Parathyroid adenoma (tissue), 2 donors: ENCODE measurements at regions not wholly inside any gene's neighbourhood (a gene's known extent, or its start where the extent isn't known, plus 50 kb on each side); places are given as distances from the start of the nearest gene placed in this dataset.

Source experiments
- H2AFZ ChIP-seq: fragments of 300-600 bp; sonication (generic); one replicate; pipeline ENCODE4 v1.7.0; 2017; ENCODE audit warnings: antibody characterized with exemption, mild to moderate bottlenecking
- H3K27ac ChIP-seq: fragments of 300-600 bp; sonication (generic); one replicate; pipeline ENCODE4 v1.7.0; 2017
- H3K27me3 ChIP-seq: fragments of 300-600 bp; sonication (generic); one replicate; pipeline ENCODE4 v1.7.0; 2017; ENCODE audit warnings: low read length; ENCODE audit not compliant: control insufficient read depth, insufficient read depth
- H3K36me3 ChIP-seq: fragments of 300-600 bp; sonication (generic); one replicate; pipeline ENCODE4 v1.7.0; 2017; ENCODE audit warnings: low read length; ENCODE audit not compliant: control insufficient read depth, insufficient read depth
- H3K4me1 ChIP-seq: fragments of 300-600 bp; sonication (generic); one replicate; pipeline ENCODE4 v1.7.0; 2017; ENCODE audit warnings: control low read depth
- H3K4me2 ChIP-seq: fragments of 300-600 bp; sonication (generic); one replicate; pipeline ENCODE4 v1.7.0; 2017; ENCODE audit warnings: low read length
- H3K4me3 ChIP-seq: fragments of 300-600 bp; sonication (generic); one replicate; pipeline ENCODE4 v1.7.0; 2017; ENCODE audit warnings: low read depth, low read length
- H3K79me2 ChIP-seq: fragments of 300-600 bp; sonication (generic); one replicate; pipeline ENCODE4 v1.7.0; 2017; ENCODE audit warnings: control low read depth
- H3K9ac ChIP-seq: fragments of 300-600 bp; sonication (generic); one replicate; pipeline ENCODE4 v1.7.0; 2017; ENCODE audit warnings: mild to moderate bottlenecking
- H3K9me3 ChIP-seq: fragments of 300-600 bp; sonication (generic); one replicate; pipeline ENCODE4 v1.7.0; 2017; ENCODE audit warnings: low read length; ENCODE audit not compliant: control insufficient read depth
- TF ChIP-seq, protein P1 (sequence below): fragments of 300-600 bp; sonication (generic); IDR thresholded peaks from one replicate; pipeline ENCODE4 v1.7.0; 2017; ENCODE audit warnings: antibody characterized with exemption, mild to moderate bottlenecking
- donor health status: primary hyperparathyroidism.

DNA sequence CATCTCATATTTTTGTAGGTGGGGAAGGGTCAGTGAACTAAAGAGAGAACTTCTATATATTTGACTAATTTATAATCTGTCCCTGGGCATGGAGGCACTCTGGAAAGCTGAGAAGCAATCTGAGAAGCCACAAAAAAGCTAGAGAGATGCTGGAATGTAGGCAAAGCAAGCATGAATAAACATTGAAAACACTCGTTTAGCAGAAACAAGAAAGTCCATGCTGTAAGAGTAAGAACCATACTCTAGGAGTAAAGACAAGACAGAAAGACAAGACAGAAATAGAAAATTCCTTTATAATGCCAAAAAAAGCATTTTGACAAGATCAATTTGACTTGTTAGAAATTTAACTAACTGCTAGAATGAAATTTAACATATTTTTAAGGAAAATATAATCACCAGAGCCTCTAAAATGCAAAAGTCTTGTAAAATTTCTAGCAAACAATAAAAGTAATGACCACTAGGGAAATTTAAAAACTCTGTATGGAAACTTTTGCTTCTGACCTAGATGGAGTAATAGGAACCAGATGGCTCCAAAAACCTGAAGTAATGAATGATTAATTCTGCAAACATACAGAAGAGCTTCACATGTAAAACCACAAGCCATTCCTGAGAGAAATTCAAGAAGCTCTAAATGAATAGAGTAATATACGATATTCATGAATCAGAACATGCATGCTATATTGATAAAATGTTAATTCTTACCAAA, 625.7 kb upstream of the PTCHD4 start:
- TF ChIP-seq, protein P1, sequence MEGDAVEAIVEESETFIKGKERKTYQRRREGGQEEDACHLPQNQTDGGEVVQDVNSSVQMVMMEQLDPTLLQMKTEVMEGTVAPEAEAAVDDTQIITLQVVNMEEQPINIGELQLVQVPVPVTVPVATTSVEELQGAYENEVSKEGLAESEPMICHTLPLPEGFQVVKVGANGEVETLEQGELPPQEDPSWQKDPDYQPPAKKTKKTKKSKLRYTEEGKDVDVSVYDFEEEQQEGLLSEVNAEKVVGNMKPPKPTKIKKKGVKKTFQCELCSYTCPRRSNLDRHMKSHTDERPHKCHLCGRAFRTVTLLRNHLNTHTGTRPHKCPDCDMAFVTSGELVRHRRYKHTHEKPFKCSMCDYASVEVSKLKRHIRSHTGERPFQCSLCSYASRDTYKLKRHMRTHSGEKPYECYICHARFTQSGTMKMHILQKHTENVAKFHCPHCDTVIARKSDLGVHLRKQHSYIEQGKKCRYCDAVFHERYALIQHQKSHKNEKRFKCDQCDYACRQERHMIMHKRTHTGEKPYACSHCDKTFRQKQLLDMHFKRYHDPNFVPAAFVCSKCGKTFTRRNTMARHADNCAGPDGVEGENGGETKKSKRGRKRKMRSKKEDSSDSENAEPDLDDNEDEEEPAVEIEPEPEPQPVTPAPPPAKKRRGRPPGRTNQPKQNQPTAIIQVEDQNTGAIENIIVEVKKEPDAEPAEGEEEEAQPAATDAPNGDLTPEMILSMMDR: no peak
- H3K9ac ChIP-seq: no peak overlapping the region
- H2AFZ ChIP-seq: no peak overlapping the region
- no peak overlapping the region for H3K4me3 ChIP-seq
- H3K27ac ChIP-seq: no peak overlapping the region
- H3K4me2 ChIP-seq: no peak overlapping the region
- no peaks in the 10 kb centered on the region for H3K9me3 ChIP-seq
- no peaks in the 10 kb centered on the region for H3K4me1 ChIP-seq
- H3K27me3 ChIP-seq: no peaks in the 10 kb centered on the region
- no peaks in the 10 kb centered on the region for H3K36me3 ChIP-seq
- H3K79me2 ChIP-seq: no peaks in the 10 kb centered on the region

DNA sequence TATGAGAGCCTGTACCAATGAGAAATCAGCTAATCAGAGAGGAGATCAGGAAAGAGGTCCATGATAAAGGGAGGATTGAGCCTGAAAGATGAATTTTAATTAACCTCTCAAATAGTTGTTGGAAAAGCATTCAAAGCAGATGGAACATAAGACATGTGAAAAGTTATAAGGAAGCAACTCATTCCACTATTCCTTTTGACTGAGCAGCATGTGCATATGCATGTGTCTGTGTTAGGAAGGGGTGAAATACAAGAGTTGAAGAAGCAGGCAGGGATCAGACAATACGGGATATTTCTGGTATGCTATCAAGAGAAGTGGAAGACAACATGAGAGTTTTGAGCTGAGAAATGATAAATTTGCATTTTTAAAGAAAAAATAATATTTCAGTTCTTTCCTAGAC, 624.8 kb upstream of the PTCHD4 start:
- TF ChIP-seq, protein P1: no peak
- Histone ChIP-seq H3K27me3 (no peaks in the 10 kb centered on the region), H3K9ac (no peak overlapping the region), H3K36me3 (no peaks in the 10 kb centered on the region), H3K9me3 (no peaks in the 10 kb centered on the region), H2AFZ (no peak overlapping the region), H3K4me1 (no peaks in the 10 kb centered on the region), H3K4me2 (no peak overlapping the region), H3K27ac (no peak overlapping the region), H3K79me2 (no peaks in the 10 kb centered on the region), H3K4me3 (no peak overlapping the region)

DNA sequence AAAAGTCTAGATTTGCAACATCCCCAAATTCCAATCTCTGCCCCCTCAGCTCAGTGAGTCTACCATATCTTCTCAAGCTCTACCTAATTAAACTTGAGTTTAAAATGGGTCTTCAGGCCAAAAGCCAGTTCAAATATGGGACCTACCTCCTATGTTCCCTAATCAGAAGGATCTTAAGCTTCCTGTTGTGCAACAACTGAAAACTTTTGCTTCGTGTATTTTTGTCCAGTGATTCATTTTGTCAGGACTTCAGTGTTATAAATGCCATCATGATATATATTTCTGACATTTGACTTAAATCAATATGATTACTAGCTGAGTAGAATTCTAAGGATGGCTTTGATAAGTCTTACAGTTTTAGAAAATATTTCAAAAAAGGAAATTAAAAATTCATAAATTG, 622.6 kb upstream of the PTCHD4 start:
- Histone ChIP-seq H3K4me3 (no peak overlapping the region), H3K4me1 (no peaks in the 10 kb centered on the region), H3K27me3 (no peaks in the 10 kb centered on the region), H3K9ac (no peak overlapping the region), H3K9me3 (no peaks in the 10 kb centered on the region), H3K36me3 (no peaks in the 10 kb centered on the region), H3K27ac (no peak overlapping the region), H3K4me2 (no peak overlapping the region), H3K79me2 (no peaks in the 10 kb centered on the region), H2AFZ (no peak overlapping the region)
- TF ChIP-seq, protein P1: no peak

DNA sequence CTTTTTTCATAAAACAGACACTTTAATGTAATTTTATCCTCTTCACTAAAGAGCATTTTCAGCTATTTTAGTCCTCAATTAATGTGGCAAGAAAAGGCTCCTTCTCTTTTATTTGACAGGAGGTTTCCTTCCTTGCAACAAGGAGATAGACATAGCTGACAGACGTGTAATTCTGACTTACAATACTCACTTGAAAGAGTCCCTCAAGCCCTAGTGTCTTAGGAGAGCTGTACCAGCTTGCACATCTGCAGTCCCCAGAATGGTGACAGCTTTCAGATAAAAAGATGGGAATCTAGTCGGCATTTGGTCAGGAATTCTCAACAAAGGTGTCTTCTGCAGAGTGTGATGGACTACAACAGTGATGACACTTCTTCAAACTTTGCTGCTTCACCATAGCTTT, 603.7 kb upstream of the PTCHD4 start:
- TF ChIP-seq, protein P1: no peak
- Histone ChIP-seq H3K9me3 (no peaks in the 10 kb centered on the region), H3K27me3 (no peaks in the 10 kb centered on the region), H3K79me2 (no peaks in the 10 kb centered on the region), H3K4me1 (no peaks in the 10 kb centered on the region), H3K9ac (no peak overlapping the region), H3K36me3 (no peaks in the 10 kb centered on the region), H3K27ac (no peak overlapping the region), H2AFZ (no peak overlapping the region), H3K4me2 (no peak overlapping the region), H3K4me3 (no peak overlapping the region)

DNA sequence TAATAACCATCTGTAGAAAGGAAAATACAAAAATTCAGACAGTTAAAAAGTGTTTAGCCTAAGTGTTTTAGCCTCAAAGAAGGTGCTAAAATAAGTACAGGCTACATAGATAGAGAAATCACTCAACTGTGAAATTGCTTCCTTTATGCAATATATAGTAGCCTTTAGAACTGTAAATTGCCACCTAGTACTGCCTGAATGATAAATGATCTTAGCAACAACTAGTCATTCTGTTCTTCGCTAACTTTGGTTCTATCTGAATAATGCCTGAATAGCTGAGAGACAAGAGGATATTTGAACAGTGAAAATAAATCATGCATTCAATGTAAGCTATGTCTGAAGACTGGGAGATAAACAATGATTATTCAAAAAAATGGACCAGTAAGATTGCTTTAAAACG, 603.3 kb upstream of the PTCHD4 start:
- TF ChIP-seq, protein P1: no peak
- H3K4me3 ChIP-seq: no peak overlapping the region
- no peak overlapping the region for H3K27ac ChIP-seq
- no peaks in the 10 kb centered on the region for H3K9me3 ChIP-seq
- H3K9ac ChIP-seq: no peak overlapping the region
- no peaks in the 10 kb centered on the region for H3K79me2 ChIP-seq
- no peaks in the 10 kb centered on the region for H3K4me1 ChIP-seq
- H3K36me3 ChIP-seq: no peaks in the 10 kb centered on the region
- no peaks in the 10 kb centered on the region for H3K27me3 ChIP-seq
- H3K4me2 ChIP-seq: no peak overlapping the region
- no peak overlapping the region for H2AFZ ChIP-seq
